Astrocyte (in vitro differentiated cells and primary cell): ENCODE measurements at regions not wholly inside any gene's neighbourhood (a gene's known extent, or its start where the extent isn't known, plus 50 kb on each side); places are given as distances from the start of the nearest gene placed in this dataset.

Experiments used
- DNase-seq: peaks from one replicate; pipeline ENCODE4 v3.0.0-alpha.2; 2010; ENCODE audit warnings: low read depth
- FAIRE-seq: peaks from 2 replicates; lab custom pipeline; 2011; peaks lifted over from hg19 to GRCh38; lab: Jason Lieb, UNC
- H2AFZ ChIP-seq: 2 replicates; pipeline ENCODE4 v1.6.0; 2012; ENCODE audit warnings: low read depth, low read length, inconsistent platforms
- H3K27ac ChIP-seq: 2 replicates; pipeline ENCODE4 v1.5.1; 2011; ENCODE audit warnings: low read depth, low read length, inconsistent platforms
- H3K27me3 ChIP-seq: 2 replicates; pipeline ENCODE4 v1.6.0; 2011; ENCODE audit warnings: low read length, inconsistent platforms; ENCODE audit not compliant: insufficient read depth
- H3K36me3 ChIP-seq: 2 replicates; pipeline ENCODE4 v1.5.1; 2011; ENCODE audit warnings: low read length, inconsistent platforms; ENCODE audit not compliant: insufficient read depth
- H3K4me1 ChIP-seq: 2 replicates; pipeline ENCODE4 v1.5.1; 2011; ENCODE audit warnings: low read length, inconsistent platforms; ENCODE audit not compliant: insufficient read depth
- H3K4me2 ChIP-seq: 2 replicates; pipeline ENCODE4 v1.6.0; 2012; ENCODE audit warnings: low read length, inconsistent platforms
- H3K4me3 ChIP-seq: 2 replicates; pipeline ENCODE4 v1.5.1; 2011; ENCODE audit warnings: low read depth, mild to moderate bottlenecking, low read length, inconsistent platforms; ENCODE audit not compliant: insufficient read depth
- H3K79me2 ChIP-seq: 2 replicates; pipeline ENCODE4 v1.6.0; 2012; ENCODE audit warnings: mild to moderate bottlenecking, low read length, inconsistent platforms; ENCODE audit not compliant: insufficient read depth
- H3K9ac ChIP-seq: 2 replicates; pipeline ENCODE4 v1.6.0; 2012; ENCODE audit warnings: mild to moderate bottlenecking, low read length, inconsistent platforms
- H3K9me3 ChIP-seq: 2 replicates; pipeline ENCODE4 v1.5.1; 2012; ENCODE audit warnings: low read depth, mild to moderate bottlenecking, low read length, inconsistent platforms; ENCODE audit not compliant: insufficient read depth
- H4K20me1 ChIP-seq: 2 replicates; pipeline ENCODE4 v1.6.0; 2012; ENCODE audit warnings: low read length, inconsistent platforms; ENCODE audit not compliant: insufficient read depth
- H3K27ac Mint-ChIP-seq: one replicate; pipeline ENCODE4 v1.8.0; 2021; ENCODE audit warnings: mild to moderate bottlenecking, mixed read lengths; ENCODE audit not compliant: unreplicated experiment
- H3K27me3 Mint-ChIP-seq: one replicate; pipeline ENCODE4 v1.8.0; 2021; ENCODE audit warnings: low read depth, mixed read lengths; ENCODE audit not compliant: unreplicated experiment
- H3K36me3 Mint-ChIP-seq: one replicate; pipeline ENCODE4 v1.8.0; 2021; ENCODE audit warnings: low read depth, mixed read lengths; ENCODE audit not compliant: unreplicated experiment
- H3K4me1 Mint-ChIP-seq: one replicate; pipeline ENCODE4 v1.8.0; 2021; ENCODE audit warnings: low read depth, mixed read lengths; ENCODE audit not compliant: unreplicated experiment
- H3K4me3 Mint-ChIP-seq: one replicate; pipeline ENCODE4 v1.8.0; 2021; ENCODE audit warnings: mild to moderate bottlenecking, moderate library complexity, mixed read lengths; ENCODE audit not compliant: unreplicated experiment
- H3K9me3 Mint-ChIP-seq: one replicate; pipeline ENCODE4 v1.8.0; 2021; ENCODE audit warnings: mild to moderate bottlenecking, mixed read lengths; ENCODE audit not compliant: unreplicated experiment
- EZH2 ChIP-seq: IDR thresholded peaks from 2 replicates; pipeline ENCODE4 v1.6.1; 2012; ENCODE audit warnings: mild to moderate bottlenecking, low read length, inconsistent platforms; ENCODE audit not compliant: insufficient read depth
- TF ChIP-seq, protein P1 (sequence below): IDR thresholded peaks from 2 replicates; pipeline ENCODE4 v1.5.1; 2011; ENCODE audit warnings: low read depth, mild to moderate bottlenecking, inconsistent platforms, low read length, moderate library complexity; ENCODE audit not compliant: insufficient read depth

DNA sequence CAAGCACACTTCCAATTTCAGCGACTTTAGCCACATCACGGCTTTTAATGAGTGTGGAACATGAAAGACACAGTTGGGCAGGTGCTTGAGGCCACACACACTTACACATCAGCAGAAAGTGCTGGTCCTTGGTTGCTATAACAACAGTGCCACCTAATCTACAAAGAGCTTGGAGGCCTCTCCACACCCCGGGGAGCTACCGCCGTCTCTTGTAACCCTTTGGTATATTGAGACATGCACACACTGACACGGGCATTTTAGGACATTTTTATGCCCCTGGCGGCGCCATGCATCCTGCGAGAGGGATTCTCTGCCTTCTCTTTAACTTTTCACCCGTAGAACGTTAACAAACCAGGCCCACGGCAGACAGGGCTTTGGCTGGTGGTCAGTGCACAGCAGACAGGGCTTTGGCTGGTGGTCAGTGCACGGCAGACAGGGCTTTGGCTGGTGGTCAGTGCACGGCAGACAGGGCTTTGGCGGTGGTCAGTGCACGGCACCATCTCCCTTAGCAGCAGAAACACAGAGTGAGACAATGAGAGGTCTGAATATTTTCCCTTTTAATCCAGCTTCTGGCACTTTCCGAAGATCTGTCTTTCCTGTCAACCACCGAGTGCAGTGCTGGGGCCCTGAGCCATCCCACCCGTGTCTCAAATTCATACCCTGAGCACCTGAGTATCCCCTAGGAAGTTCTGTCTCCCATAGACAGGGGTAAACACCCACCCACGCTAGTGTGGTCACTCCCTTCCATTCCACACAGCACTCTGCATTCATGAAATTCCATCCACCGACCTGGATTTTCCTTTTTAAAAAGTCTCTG is 116.6 kb upstream of the RPS6KA2 start:
- Histone ChIP-seq H3K36me3 (no peaks in the 10 kb centered on the region), H3K4me2 (peak overlapping the region; percentile 62), H3K79me2 (no peaks in the 10 kb centered on the region), H3K4me3 (no peak overlapping the region), H3K4me1 (peaks cover 17% of the 10 kb centered on the region), H2AFZ (peak overlapping the region; percentile 10), H3K9ac (no peak overlapping the region), H3K27me3 (no peaks in the 10 kb centered on the region), H3K27ac (no peak overlapping the region), H3K9me3 (no peaks in the 10 kb centered on the region), H4K20me1 (no peaks in the 10 kb centered on the region)
- peak; percentile 78 for DNase-seq
- H3K27ac Mint-ChIP-seq, result peak overlapping the region; percentile 59
- no peak for FAIRE-seq
- H3K4me1 Mint-ChIP-seq, result peaks cover 36% of the 10 kb centered on the region
- H3K4me3 Mint-ChIP-seq, result no peak overlapping the region
- H3K27me3 Mint-ChIP-seq, result no peaks in the 10 kb centered on the region
- TF ChIP-seq, protein P1, sequence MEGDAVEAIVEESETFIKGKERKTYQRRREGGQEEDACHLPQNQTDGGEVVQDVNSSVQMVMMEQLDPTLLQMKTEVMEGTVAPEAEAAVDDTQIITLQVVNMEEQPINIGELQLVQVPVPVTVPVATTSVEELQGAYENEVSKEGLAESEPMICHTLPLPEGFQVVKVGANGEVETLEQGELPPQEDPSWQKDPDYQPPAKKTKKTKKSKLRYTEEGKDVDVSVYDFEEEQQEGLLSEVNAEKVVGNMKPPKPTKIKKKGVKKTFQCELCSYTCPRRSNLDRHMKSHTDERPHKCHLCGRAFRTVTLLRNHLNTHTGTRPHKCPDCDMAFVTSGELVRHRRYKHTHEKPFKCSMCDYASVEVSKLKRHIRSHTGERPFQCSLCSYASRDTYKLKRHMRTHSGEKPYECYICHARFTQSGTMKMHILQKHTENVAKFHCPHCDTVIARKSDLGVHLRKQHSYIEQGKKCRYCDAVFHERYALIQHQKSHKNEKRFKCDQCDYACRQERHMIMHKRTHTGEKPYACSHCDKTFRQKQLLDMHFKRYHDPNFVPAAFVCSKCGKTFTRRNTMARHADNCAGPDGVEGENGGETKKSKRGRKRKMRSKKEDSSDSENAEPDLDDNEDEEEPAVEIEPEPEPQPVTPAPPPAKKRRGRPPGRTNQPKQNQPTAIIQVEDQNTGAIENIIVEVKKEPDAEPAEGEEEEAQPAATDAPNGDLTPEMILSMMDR, result no peak
- no peak for TF ChIP-seq EZH2
- peaks cover 3% of the 10 kb centered on the region for H3K36me3 Mint-ChIP-seq
- H3K9me3 Mint-ChIP-seq, result no peaks in the 10 kb centered on the region

GRCh38 chr6:166742981-166743380 is 115.9 kb upstream of the RPS6KA2 start:
- peaks cover 16% of the 10 kb centered on the region for H3K4me1 ChIP-seq
- no peak overlapping the region for H3K9ac ChIP-seq
- no peak overlapping the region for H2AFZ ChIP-seq
- H3K27me3 Mint-ChIP-seq, result no peaks in the 10 kb centered on the region
- FAIRE-seq (no peak), DNase-seq (no peak)
- TF ChIP-seq EZH2, result no peak
- TF ChIP-seq, protein P1, result no peak
- H3K27me3 ChIP-seq, result no peaks in the 10 kb centered on the region
- H3K4me2 ChIP-seq, result no peak overlapping the region
- no peak overlapping the region for H3K4me3 ChIP-seq
- H3K79me2 ChIP-seq, result no peaks in the 10 kb centered on the region
- peaks cover 41% of the 10 kb centered on the region for H3K4me1 Mint-ChIP-seq
- H3K36me3 ChIP-seq, result no peaks in the 10 kb centered on the region
- H3K9me3 Mint-ChIP-seq, result no peaks in the 10 kb centered on the region
- H3K9me3 ChIP-seq, result no peaks in the 10 kb centered on the region
- no peak overlapping the region for H3K27ac Mint-ChIP-seq
- no peaks in the 10 kb centered on the region for H4K20me1 ChIP-seq
- H3K4me3 Mint-ChIP-seq, result no peak overlapping the region
- H3K27ac ChIP-seq, result no peak overlapping the region
- H3K36me3 Mint-ChIP-seq, result peaks cover 3% of the 10 kb centered on the region

DNA sequence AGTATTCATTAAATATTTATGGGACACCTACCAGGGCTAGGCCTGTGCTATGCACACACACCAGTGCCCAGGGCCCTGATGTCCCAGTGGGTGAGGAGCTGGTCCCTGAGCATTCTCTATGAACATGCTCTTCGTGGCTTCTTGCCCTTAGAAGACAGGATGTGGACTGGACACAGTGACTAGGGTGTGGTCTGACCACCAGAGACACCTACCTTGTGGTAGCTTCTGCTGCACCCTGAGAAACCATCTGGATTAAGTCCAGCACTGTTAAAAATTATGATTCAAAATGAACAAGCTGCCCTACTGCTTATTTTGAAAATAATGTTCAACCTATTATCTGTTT is 112.9 kb upstream of the RPS6KA2 start:
- Histone ChIP-seq H3K4me1 (peaks cover 27% of the 10 kb centered on the region), H3K36me3 (no peaks in the 10 kb centered on the region), H3K9me3 (no peaks in the 10 kb centered on the region), H3K4me2 (no peak overlapping the region), H3K27ac (no peak overlapping the region), H4K20me1 (no peaks in the 10 kb centered on the region), H3K9ac (no peak overlapping the region), H2AFZ (no peak overlapping the region), H3K27me3 (no peaks in the 10 kb centered on the region), H3K4me3 (no peak overlapping the region), H3K79me2 (no peaks in the 10 kb centered on the region)
- no peak for TF ChIP-seq EZH2
- TF ChIP-seq, protein P1, result no peak
- H3K36me3 Mint-ChIP-seq, result no peaks in the 10 kb centered on the region
- no peaks in the 10 kb centered on the region for H3K27me3 Mint-ChIP-seq
- H3K9me3 Mint-ChIP-seq, result no peaks in the 10 kb centered on the region
- H3K27ac Mint-ChIP-seq, result peak overlapping the region; percentile 47
- no peak overlapping the region for H3K4me3 Mint-ChIP-seq
- H3K4me1 Mint-ChIP-seq, result peaks cover 47% of the 10 kb centered on the region
- DNase-seq (no peak), FAIRE-seq (no peak)
